ENCODE measurements at regions not wholly inside any gene's neighbourhood (a gene's known extent, or its start where the extent isn't known, plus 50 kb on each side); places are given as distances from the start of the nearest gene placed in this dataset.

DNA sequence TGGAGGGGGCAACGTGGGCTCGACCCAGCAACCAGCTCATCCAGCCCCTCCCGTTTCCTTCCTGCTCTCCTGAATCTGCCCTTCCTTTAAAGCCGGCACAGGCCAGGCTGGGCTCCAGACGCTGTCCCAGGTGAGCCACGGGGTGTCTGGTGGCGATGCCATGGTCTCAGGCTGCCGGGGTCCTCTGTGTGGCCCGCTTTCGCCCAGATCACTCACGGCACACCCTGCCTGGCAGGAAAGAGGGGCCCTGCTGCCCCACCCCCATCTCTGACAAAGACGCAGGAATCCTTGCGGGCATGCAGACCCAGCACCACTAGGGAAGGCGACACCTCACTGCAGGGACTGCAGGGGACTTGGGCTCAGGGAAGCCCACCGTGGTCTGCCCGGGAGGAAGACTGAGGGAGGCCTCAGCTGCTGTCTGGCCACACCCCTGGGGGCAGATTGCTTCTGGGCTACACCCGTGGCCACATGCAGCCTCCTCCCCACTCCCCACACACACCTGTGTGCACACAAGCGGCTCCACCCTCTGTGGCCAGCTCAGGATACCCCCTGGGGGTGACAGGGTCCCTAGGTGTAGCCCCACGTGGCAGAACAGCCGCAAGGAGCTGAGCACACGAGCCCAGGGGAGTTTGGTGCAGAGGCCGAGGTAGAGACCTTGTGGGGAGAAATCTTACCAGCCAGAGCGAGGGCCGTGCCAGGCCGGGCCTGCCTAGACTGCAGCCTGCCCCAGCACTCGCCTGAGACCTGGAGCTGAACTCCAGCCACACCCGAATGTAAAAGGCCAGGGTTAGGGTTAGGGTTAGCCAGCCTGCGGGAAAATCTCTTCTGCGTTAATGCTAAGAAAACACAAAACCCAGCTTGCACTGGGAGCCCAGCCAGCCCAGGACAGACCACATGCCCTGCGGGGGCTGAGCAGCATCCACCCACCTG, 104.6 kb downstream of the DLL1 start:
- H3K27ac ChIP-seq = no peak overlapping the region
- peak in 1 of 8 experiments; percentile 66 for ATAC-seq (replicated peaks in 6 of 8)
- 60 to 90% (median 76%) methylated on average over 3 to 10 of the region's 30 CpGs; no CpG with 5 or more reads in 6 of the 10 experiments for WGBS, 10 experiments
- no peak overlapping the region for H3K4me3 ChIP-seq
- H3K4me1 ChIP-seq (replicated peaks in 1 of 2) = peaks cover 6 to 8% of the 10 kb centered on the region in 2 donors
- in situ Hi-C loops (cut with MboI; ENCODE audit: low pct_unique_long_range_greater_than_20kb in 2 of 9, low sequenced_read_pairs in 9 of 9, unreplicated experiment in 9 of 9) = no loop called here

DNA sequence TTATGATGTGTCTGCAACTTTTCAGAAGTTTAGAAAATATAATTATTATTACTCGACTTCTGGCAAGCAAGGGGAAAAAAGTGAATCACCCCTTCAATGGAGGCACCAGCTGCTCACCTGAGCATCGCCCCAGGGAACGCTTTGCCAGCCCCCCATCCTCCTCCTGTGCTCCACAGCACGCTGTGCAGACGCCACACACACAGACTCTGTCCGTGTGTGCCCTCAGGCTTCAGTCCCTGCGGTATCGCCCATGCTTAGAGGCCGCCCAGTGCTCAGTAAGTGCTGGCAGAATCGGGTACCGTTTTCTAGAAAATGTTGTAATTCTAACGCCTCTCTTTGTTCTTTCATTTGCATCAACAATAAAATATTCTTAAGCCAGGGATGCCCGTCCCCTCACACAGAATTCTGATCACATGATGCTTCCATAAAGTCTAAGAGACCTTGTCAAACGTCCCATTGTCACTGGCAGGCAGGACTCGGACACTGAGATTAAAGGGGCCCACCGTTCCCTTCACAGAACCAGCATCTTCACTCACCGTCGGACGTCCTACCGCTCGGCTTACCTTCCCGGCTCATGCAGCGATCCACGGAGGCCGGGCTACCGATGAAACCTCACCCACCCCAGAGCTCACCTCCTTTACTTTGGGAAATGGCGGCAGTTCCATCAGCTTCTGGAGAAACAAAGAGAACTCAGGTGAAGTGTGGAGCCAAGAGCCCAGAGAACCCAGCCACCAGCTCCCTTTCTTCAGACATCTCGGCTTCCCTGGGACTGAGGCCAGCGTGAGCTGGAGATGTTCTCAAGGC, 105.5 kb downstream of the DLL1 start:
- in situ Hi-C loops (cut with MboI; ENCODE audit: low pct_unique_long_range_greater_than_20kb in 2 of 9, low sequenced_read_pairs in 9 of 9, unreplicated experiment in 9 of 9) = no loop called here
- whole genome bisulfite sequencing, 10 experiments = 40 to 100% (median 84%) methylated on average over 1 to 17 of the region's 29 CpGs; no CpG with 5 or more reads in 1 of the 10 experiments

DNA sequence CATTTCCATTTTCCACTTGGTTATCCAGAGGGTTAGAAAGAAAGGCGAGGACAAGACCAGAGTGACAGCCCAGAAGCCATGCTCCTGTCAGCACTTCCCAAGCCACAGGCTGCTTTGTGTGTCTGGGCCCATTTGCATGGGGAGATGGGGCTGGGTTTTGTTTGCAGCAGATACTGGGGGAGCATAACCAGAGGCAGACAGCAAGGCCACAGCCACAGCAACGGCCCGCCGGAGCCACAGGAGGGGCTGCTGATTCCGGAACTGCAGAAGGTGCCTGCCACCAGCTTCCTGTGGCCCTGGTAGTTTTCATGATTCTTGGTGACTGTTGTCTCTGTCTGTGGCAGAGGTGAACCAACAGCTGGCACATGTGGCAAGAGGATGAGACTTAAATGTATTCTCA, 106.6 kb downstream of the DLL1 start:
- no peak overlapping the region for H3K27ac ChIP-seq
- no peak overlapping the region for H3K4me3 ChIP-seq
- in situ Hi-C loops (cut with MboI; ENCODE audit: low pct_unique_long_range_greater_than_20kb in 2 of 9, low sequenced_read_pairs in 9 of 9, unreplicated experiment in 9 of 9) = no loop called here
- peaks cover 6 to 8% of the 10 kb centered on the region in 2 donors for H3K4me1 ChIP-seq (replicated peaks in 1 of 2)
- WGBS, 10 experiments = 60 to 90% (median 77%) methylated on average over 2 to 5 of the region's 5 CpGs; no CpG with 5 or more reads in 5 of the 10 experiments
- peak in 4 of 8 experiments; percentile 24 to 59 (median 33) for ATAC-seq (replicated peaks in 6 of 8)

More for the DNA sequence above, 105.5 kb downstream of the DLL1 start:
- no peak for ATAC-seq (replicated peaks in 6 of 8)
- peaks cover 6 to 8% of the 10 kb centered on the region in 2 donors for H3K4me1 ChIP-seq (replicated peaks in 1 of 2)
- H3K27ac ChIP-seq = no peak overlapping the region
- no peak overlapping the region for H3K4me3 ChIP-seq

DNA sequence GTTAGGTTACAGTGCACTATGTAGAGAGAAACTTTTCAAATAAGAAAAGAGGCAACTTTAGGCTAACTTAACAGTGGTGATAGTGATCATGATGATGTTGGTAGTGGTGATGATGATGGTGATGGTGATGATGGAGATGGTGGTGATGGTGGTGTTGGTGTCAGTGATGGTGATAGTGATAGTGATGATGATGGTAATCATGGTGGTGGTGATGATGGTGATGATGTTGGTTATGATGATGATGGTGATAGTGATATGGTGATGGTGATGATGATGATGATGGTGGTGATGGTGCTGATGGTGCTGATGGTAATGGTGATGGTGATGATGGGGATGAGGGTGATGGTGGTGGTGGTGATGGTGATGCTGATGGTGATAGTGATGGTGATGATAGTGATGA, 107.4 kb downstream of the DLL1 start:
- Histone ChIP-seq H3K27ac (no peak overlapping the region), H3K4me1 (replicated peaks in 1 of 2) (peaks cover 4 to 8% of the 10 kb centered on the region in 2 donors), H3K4me3 (no peak overlapping the region)
- in situ Hi-C loops (cut with MboI; ENCODE audit: low pct_unique_long_range_greater_than_20kb in 2 of 9, low sequenced_read_pairs in 9 of 9, unreplicated experiment in 9 of 9) = no loop called here
- no peak for ATAC-seq (replicated peaks in 6 of 8)

DNA sequence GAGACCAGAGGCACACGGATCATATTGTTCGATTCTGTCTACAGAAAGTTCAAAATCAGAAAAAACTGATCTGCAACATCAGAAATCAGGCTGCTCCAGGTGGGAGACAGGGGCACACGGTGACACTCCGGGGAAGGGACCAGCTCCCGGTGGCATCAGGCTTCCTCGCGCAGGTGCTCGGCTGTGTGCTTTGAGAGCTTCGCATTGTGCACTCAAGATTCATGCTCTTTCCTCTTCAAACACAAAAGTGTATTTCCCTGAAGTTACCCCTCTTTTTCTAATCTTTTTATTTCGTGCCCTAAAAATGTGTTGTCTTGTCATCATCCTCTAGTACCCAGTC, 108.1 kb downstream of the DLL1 start:
- WGBS, 10 experiments = 0 to 100% (median 76%) methylated on average over 1 to 7 of the region's 10 CpGs; no CpG with 5 or more reads in 2 of the 10 experiments
- in situ Hi-C loops (cut with MboI; ENCODE audit: low pct_unique_long_range_greater_than_20kb in 2 of 9, low sequenced_read_pairs in 9 of 9, unreplicated experiment in 9 of 9) = no loop called here
- Histone ChIP-seq H3K27ac (no peak overlapping the region), H3K4me1 (replicated peaks in 1 of 2) (peaks cover 2 to 3% of the 10 kb centered on the region in 2 donors), H3K4me3 (no peak overlapping the region)
- no peak for ATAC-seq (replicated peaks in 6 of 8)

DNA sequence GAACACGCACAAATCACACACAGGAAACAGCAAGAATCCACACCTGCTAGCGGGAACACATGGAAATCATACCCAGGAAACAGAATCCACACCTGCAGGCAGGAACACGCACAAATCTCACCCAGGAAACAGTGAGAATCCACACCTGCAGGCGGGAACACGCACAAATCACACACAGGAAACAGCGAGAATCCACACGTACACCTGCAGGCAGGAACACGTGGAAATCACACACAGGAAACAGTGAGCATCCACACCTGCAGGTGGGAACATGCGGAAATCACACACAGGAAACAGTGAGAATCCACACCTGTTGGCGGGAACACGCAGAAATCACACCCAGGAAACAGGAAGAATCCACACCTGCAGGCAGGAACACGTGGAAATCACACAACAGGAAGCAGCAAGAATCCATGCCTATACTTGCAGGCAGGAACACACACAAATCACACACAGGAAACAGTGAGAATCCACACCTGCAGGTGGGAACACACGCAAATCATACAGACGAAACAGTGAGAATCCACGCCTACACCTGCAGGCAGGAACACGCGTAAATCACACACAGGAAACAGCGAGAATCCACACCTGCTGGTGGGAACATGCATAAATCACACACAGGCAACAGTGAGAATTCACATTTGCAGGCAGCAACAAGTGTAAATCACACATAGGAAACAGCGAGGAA, 108.6 kb downstream of the DLL1 start:
- no peak for ATAC-seq (replicated peaks in 6 of 8)
- H3K4me3 ChIP-seq = no peak overlapping the region
- in situ Hi-C loops (cut with MboI; ENCODE audit: low pct_unique_long_range_greater_than_20kb in 2 of 9, low sequenced_read_pairs in 9 of 9, unreplicated experiment in 9 of 9) = no loop called here
- H3K4me1 ChIP-seq (replicated peaks in 1 of 2) = peaks cover 2 to 5% of the 10 kb centered on the region in 2 donors
- no peak overlapping the region for H3K27ac ChIP-seq
- WGBS, 10 experiments = 48 to 93% (median 78%) methylated on average over 2 to 17 of the region's 19 CpGs; no CpG with 5 or more reads in 1 of the 10 experiments

DNA sequence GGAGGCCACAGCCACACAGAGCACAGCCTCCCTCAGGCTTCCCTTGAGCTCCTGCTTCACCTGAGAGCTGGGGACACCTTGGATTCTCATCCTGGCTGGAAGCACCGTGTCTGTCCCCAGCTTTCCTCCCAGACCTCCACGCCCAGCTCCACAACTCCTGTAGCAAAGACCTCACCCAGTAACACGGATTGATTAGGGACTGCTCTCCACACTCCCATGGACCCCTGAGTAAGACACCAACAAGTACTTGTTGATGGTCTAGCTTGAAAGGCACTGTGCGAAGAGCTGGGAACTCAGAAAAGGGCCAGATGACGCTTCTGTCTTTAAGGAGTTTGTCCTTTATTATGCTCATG, 109.6 kb downstream of the DLL1 start:
- no peak for ATAC-seq (replicated peaks in 6 of 8)
- peaks cover 2 to 7% of the 10 kb centered on the region in 2 donors for H3K4me1 ChIP-seq (replicated peaks in 1 of 2)
- no peak overlapping the region for H3K27ac ChIP-seq
- in situ Hi-C loops (cut with MboI; ENCODE audit: low pct_unique_long_range_greater_than_20kb in 2 of 9, low sequenced_read_pairs in 9 of 9, unreplicated experiment in 9 of 9) = no loop called here
- H3K4me3 ChIP-seq = no peak overlapping the region
- WGBS, 10 experiments = 60 to 100% (median 83%) methylated on average over 1 to 3 of the region's 5 CpGs; no CpG with 5 or more reads in 3 of the 10 experiments

DNA sequence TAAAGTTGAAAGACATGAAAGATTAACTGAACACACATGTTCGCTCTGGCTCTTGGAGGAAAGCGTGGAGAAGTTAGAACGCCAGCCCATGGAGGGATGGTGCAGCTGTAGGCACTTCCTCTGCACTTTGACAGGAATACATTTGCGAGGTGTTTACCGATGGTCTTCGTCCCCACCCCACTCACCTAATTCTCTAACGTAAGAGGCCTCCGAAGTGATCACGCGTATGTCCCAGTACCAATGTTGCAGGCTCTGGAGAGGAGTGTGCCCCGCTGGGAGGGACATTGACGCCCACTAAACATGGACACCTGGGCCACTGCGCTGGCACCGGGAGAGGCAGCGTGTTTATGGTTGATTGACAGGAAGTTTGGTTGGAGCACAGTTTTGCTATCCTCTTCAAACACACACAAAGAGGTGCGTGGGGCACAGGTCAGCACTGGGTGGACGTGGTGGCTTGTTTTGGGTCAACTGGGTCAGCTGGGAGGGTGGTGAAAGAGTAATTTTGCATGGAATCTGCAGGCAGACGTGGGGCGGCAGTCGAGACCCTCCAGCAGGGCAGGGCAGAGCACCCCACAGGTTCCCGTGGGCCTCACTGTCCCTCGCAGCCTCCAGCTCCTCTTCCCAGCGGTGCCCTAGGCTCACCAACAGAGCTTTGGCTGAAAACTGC, 110.1 kb downstream of the DLL1 start:
- 34 to 90% (median 88%) methylated on average over 2 to 9 of the region's 23 CpGs; no CpG with 5 or more reads in 3 of the 10 experiments for WGBS, 10 experiments
- in situ Hi-C loops (cut with MboI; ENCODE audit: low pct_unique_long_range_greater_than_20kb in 2 of 9, low sequenced_read_pairs in 9 of 9, unreplicated experiment in 9 of 9) = no loop called here

DNA sequence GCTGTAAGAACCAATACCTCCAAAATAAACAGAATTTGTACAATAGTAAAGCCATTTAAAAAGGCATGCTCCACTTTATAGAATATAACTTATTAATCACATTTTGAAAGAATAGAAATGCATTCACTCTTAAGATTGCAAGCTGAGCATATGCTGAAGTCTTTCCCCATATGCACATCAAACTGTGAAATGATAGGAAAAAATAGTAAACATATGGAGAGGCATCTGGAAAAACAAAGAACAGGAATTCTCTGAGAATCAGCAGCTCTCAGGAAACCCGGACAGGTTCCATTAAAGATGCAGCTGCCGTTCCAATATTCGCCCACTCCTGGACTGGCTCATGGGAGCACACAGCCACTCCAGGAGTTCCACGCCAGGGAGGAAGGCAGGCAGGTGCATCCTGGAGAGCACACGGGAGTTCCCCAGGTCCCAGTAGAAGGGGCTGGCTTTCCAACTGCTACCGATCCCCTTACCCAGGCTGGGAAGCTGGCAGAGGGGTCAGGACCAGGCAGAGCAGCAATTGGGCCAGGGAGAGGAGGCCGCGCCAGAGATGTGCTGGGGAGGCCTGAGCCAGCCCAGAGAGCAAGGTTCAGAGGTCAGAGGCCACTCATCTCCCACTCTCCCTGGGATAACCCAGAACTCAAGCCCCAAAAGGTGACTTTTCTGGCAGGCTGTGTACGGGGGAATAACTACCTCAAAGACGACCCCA, 111.1 kb downstream of the DLL1 start:
- WGBS, 10 experiments = 54 to 100% (median 86%) methylated on average over 1 to 5 of the region's 10 CpGs; no CpG with 5 or more reads in 1 of the 10 experiments
- in situ Hi-C loops (cut with MboI; ENCODE audit: low pct_unique_long_range_greater_than_20kb in 2 of 9, low sequenced_read_pairs in 9 of 9, unreplicated experiment in 9 of 9) = no loop called here
- no peak overlapping the region for H3K4me3 ChIP-seq
- no peak overlapping the region for H3K27ac ChIP-seq
- no peak for ATAC-seq (replicated peaks in 6 of 8)
- peaks cover 2 to 16% of the 10 kb centered on the region in 2 donors for H3K4me1 ChIP-seq (replicated peaks in 1 of 2)

More for the DNA sequence above, 110.1 kb downstream of the DLL1 start:
- ATAC-seq (replicated peaks in 6 of 8) = no peak
- peaks cover 2 to 13% of the 10 kb centered on the region in 2 donors for H3K4me1 ChIP-seq (replicated peaks in 1 of 2)
- no peak overlapping the region for H3K4me3 ChIP-seq
- H3K27ac ChIP-seq = no peak overlapping the region

DNA sequence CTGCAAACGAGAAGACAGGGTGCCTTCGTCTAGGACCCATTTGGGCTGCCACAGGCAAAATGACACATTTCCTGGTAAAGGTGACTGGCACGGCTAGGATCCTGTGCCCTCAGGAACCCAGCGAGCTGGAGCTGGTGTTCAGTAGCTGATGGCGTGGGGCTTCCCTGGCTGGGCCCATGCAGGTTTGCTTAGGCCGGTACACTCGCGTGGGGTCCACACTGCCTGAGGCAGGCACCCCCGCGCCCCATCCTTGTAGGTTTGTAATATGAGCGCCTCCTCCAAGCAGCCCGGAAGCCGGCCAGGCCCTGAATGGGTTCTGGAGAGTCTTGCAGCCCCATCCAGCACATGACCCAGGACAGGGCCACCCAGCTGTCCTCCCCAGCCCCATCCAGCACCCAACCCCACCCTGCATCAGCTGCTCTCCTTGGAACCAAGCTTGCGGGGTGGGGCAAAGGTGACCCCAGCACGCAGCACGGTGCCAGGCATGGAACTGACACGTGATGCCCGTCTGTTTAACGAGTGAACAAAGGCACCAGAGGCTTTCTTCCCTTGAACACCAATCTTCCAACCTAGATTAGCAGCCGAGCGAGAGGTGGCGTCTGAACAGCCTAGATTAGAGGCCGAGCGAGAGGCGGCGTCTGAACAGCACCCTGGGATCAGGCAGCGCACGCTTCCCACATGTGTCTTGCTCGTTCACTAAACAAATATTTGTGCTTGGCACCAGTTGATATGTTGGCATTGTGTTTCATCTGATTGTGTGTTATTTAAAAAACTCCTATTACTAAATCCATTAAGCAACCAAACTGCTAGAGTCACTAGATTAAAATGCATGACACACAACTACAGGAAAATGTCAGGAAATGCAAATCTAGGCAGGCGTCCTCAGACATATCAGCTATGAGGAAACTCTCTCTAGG, 112.1 kb downstream of the DLL1 start:
- in situ Hi-C loops (cut with MboI; ENCODE audit: low pct_unique_long_range_greater_than_20kb in 2 of 9, low sequenced_read_pairs in 9 of 9, unreplicated experiment in 9 of 9) = no loop called here
- Histone ChIP-seq H3K4me1 (replicated peaks in 1 of 2) (peaks cover 0 to 12% of the 10 kb centered on the region in 2 donors), H3K4me3 (no peak overlapping the region), H3K27ac (no peak overlapping the region)
- peak in 5 of 8 experiments; percentile 43 to 96 (median 70) for ATAC-seq (replicated peaks in 6 of 8)
- 11 to 96% (median 86%) methylated on average over 1 to 18 of the region's 30 CpGs; no CpG with 5 or more reads in 1 of the 10 experiments for WGBS, 10 experiments
